ENCODE measurements at regions not wholly inside any gene's neighbourhood (a gene's known extent, or its start where the extent isn't known, plus 50 kb on each side); places are given as distances from the start of the nearest gene placed in this dataset.

DNA sequence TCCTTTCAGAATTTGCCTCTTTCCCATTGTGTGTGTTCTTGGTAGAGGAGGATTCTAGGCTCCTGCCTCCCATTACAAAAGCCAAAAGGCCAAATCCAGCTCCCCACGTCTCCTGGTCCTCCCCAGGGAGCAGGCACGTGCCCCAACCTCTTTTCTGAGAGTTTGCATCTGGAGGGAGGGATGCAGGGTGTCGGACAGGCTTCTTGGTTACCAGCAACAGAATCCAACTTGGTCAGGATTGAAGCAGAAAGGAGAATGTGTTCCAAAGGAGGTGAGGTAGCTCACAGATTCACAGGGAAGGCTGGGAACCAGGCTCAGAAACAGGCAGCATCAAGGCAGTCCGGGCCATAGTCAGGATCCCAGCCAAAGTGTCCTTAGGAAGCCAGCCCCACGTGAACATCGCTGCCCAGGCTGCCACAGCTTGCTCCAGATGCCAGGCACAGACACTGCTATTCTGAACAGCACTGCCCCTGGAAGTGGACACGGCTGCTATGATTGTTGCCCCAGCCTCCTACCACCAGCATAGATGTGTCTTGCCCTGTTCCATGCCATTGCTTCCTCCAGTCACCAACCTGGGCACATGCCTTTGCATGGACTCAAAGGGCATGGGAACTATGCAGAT is 264.2 kb upstream of the ZMIZ1 start:
- TF ChIP-seq, protein P1, sequence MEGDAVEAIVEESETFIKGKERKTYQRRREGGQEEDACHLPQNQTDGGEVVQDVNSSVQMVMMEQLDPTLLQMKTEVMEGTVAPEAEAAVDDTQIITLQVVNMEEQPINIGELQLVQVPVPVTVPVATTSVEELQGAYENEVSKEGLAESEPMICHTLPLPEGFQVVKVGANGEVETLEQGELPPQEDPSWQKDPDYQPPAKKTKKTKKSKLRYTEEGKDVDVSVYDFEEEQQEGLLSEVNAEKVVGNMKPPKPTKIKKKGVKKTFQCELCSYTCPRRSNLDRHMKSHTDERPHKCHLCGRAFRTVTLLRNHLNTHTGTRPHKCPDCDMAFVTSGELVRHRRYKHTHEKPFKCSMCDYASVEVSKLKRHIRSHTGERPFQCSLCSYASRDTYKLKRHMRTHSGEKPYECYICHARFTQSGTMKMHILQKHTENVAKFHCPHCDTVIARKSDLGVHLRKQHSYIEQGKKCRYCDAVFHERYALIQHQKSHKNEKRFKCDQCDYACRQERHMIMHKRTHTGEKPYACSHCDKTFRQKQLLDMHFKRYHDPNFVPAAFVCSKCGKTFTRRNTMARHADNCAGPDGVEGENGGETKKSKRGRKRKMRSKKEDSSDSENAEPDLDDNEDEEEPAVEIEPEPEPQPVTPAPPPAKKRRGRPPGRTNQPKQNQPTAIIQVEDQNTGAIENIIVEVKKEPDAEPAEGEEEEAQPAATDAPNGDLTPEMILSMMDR (IDR thresholded peaks at IDR 0.05; ENCODE audit: unreplicated experiment): no peak

DNA sequence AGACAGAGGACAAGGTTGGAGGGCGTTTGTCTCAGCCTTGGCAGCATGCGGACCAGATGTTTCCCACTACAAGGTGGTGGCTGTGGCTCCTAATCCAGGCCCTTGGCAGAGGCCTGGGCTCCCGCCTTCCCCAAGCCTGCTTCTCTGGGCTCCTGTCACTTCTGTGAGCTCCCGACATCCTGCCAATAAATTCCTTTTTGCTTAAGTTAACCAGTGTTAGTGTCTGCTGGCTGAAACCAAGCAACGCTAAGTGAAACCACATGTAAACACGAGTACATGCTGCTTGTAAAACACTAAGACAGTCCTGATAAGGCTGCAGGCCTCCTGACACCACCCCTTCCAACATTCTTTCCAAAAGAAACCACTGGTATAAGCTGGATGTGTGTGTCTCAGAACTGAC is 263.6 kb upstream of the ZMIZ1 start:
- no peak for DNase-seq (ENCODE audit: low spot score)
- TF ChIP-seq, protein P1 (IDR thresholded peaks at IDR 0.05; ENCODE audit: unreplicated experiment): no peak
- Mint-ChIP-seq H3K27ac (ENCODE audit: unreplicated experiment) (no peak overlapping the region), H3K36me3 (ENCODE audit: low read depth, unreplicated experiment) (no peaks in the 10 kb centered on the region), H3K27me3 (ENCODE audit: unreplicated experiment) (peaks cover 15% of the 10 kb centered on the region), H3K4me1 (ENCODE audit: unreplicated experiment) (peaks cover 3% of the 10 kb centered on the region), H3K4me3 (ENCODE audit: unreplicated experiment) (no peak overlapping the region), H3K9me3 (ENCODE audit: unreplicated experiment) (no peaks in the 10 kb centered on the region)

More for the DNA sequence above, 264.2 kb upstream of the ZMIZ1 start:
- no peak overlapping the region for H3K4me3 Mint-ChIP-seq (ENCODE audit: unreplicated experiment)
- no peaks in the 10 kb centered on the region for H3K9me3 Mint-ChIP-seq (ENCODE audit: unreplicated experiment)
- no peaks in the 10 kb centered on the region for H3K36me3 Mint-ChIP-seq (ENCODE audit: low read depth, unreplicated experiment)
- no peak for DNase-seq (ENCODE audit: low spot score)
- no peak overlapping the region for H3K27ac Mint-ChIP-seq (ENCODE audit: unreplicated experiment)
- H3K27me3 Mint-ChIP-seq (ENCODE audit: unreplicated experiment): peaks cover 12% of the 10 kb centered on the region
- H3K4me1 Mint-ChIP-seq (ENCODE audit: unreplicated experiment): peaks cover 3% of the 10 kb centered on the region

DNA sequence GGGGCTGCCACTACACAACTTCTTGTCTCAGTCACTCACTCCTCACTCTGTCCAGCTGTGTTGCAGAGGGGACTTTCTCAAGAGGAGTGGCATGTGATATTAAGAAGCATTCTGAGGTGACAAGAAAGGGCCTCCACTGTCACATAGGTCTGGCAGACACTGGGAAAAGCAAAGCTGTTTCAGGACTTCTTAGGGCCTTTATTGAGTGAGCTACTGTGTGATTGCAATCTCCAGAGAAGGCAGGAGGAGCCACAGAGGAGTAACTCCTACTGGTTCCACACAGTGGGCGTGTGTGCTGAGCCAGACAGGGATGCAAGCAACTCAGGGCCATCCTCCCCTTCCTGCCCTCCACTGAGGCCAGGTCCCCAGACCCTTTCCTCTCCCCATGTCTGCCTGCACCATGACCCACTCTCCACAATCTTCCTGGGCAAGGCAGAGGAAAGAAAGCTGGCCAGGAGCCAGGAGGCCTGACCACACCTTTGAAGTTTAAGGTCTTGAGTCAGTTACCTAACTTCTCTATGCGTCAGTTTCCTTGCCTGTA is 262.0 kb upstream of the ZMIZ1 start:
- peaks cover 3% of the 10 kb centered on the region for H3K4me1 Mint-ChIP-seq (ENCODE audit: unreplicated experiment)
- H3K27me3 Mint-ChIP-seq (ENCODE audit: unreplicated experiment): peaks cover 17% of the 10 kb centered on the region
- H3K9me3 Mint-ChIP-seq (ENCODE audit: unreplicated experiment): no peaks in the 10 kb centered on the region
- DNase-seq (ENCODE audit: low spot score): no peak
- H3K4me3 Mint-ChIP-seq (ENCODE audit: unreplicated experiment): no peak overlapping the region
- H3K27ac Mint-ChIP-seq (ENCODE audit: unreplicated experiment): no peak overlapping the region
- TF ChIP-seq, protein P1 (IDR thresholded peaks at IDR 0.05; ENCODE audit: unreplicated experiment): no peak
- H3K36me3 Mint-ChIP-seq (ENCODE audit: low read depth, unreplicated experiment): no peaks in the 10 kb centered on the region

DNA sequence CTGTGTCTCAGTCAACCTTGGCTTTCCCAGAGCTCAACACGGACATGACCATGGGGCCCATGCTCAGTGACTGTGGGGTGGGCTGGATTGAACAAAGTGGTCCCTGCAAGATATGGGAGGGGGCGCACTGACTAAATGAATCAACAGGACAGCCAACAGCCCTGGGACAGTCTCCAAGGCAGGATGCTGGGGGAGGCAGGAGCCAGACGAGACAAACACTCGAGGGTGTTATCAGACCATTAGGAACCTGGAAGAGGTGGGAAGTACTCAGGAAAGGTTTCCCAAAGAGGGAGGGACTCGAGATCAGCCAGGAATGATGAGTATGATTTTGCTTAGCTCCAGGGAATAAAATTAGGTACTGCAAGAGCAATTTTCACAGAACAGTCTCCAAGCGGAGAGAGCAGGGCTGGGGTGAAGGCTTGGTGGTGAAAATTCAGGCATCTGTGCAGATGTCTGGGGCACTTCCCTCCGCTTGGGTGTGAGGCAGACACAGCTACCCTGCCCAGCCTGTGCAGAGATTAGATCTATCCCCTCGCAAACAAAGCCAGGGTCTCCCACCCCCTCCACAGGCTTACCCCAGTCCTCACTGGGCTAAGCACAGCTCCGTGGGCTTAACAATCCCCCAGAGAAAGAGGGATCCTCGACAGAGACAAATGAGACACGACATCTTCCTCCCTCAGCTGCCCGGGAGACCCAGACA is 261.1 kb upstream of the ZMIZ1 start:
- H3K9me3 Mint-ChIP-seq (ENCODE audit: unreplicated experiment): no peaks in the 10 kb centered on the region
- H3K27me3 Mint-ChIP-seq (ENCODE audit: unreplicated experiment): peaks cover 12% of the 10 kb centered on the region
- H3K36me3 Mint-ChIP-seq (ENCODE audit: low read depth, unreplicated experiment): no peaks in the 10 kb centered on the region
- peaks cover 3% of the 10 kb centered on the region for H3K4me1 Mint-ChIP-seq (ENCODE audit: unreplicated experiment)
- TF ChIP-seq, protein P1 (IDR thresholded peaks at IDR 0.05; ENCODE audit: unreplicated experiment): no peak
- no peak overlapping the region for H3K4me3 Mint-ChIP-seq (ENCODE audit: unreplicated experiment)
- DNase-seq (ENCODE audit: low spot score): no peak
- H3K27ac Mint-ChIP-seq (ENCODE audit: unreplicated experiment): no peak overlapping the region

DNA sequence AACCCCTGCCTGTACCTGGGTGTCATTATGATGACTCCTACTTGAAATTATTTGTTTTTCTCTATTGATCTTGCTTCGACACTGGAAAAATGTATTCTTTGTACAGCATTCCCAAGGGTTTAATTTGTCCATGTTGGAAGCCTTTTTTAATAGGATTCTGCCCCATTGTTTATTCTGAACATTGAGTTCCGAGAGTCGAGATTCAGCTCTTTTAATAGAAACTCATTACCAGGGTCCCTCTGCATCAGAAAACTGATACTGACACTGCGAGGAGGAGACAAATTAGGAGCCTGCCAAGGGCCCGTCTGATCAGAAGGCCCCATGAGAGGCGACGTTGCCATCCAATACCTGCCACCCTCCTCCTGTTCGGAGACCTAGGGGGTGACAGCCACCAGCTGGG is 260.5 kb upstream of the ZMIZ1 start:
- Mint-ChIP-seq H3K4me1 (ENCODE audit: unreplicated experiment) (peaks cover 3% of the 10 kb centered on the region), H3K27ac (ENCODE audit: unreplicated experiment) (no peak overlapping the region), H3K4me3 (ENCODE audit: unreplicated experiment) (no peak overlapping the region), H3K36me3 (ENCODE audit: low read depth, unreplicated experiment) (no peaks in the 10 kb centered on the region), H3K9me3 (ENCODE audit: unreplicated experiment) (no peaks in the 10 kb centered on the region), H3K27me3 (ENCODE audit: unreplicated experiment) (peaks cover 12% of the 10 kb centered on the region)
- no peak for DNase-seq (ENCODE audit: low spot score)
- TF ChIP-seq, protein P1 (IDR thresholded peaks at IDR 0.05; ENCODE audit: unreplicated experiment): no peak
